HCT116 (cell line): ENCODE measurements at regions not wholly inside any gene's neighbourhood (a gene's known extent, or its start where the extent isn't known, plus 50 kb on each side); places are given as distances from the start of the nearest gene placed in this dataset.

Experiments used
- ATAC-seq: fragments of 200-7000 bp; cut with Tn5 transposase; 2 replicates; pipeline ENCODE4 v1.9.1; 2020; ENCODE audit warnings: mild to moderate bottlenecking, moderate library complexity
- BruUV-seq: library from RNA; stranded (reverse); fragments of 400-500 nt; replicated peaks from 2 replicates; lab custom pipeline; 2021; lab: Mats Ljungman, UMichigan
- CTCF ChIA-PET: fragments of 300-600 bp; sonication (Branson Sonifier 250); formaldehyde crosslinking; loops from one replicate; lab custom pipeline; 2021; ENCODE audit warnings: antibody characterized with exemption; lab: Charles Lee
- POLR2A ChIA-PET: fragments of 300-600, 350-600 bp; sonication (Branson Sonifier 250); formaldehyde crosslinking; loops from one replicate; lab custom pipeline; 2021; ENCODE audit warnings: antibody characterized with exemption; lab: Charles Lee
- RAD21 ChIA-PET, 2 experiments: fragments of 300-600 bp; sonication (Branson Sonifier 250); formaldehyde crosslinking; loops; one replicate each; lab custom pipeline; 2023; ENCODE audit warnings: low total read pairs in 2 of 2; ENCODE audit not compliant: uncharacterized antibody in 2 of 2, unreplicated experiment in 2 of 2, low non-redundant PET in 1 of 2; lab: Charles Lee
- DNase-seq: peaks from one replicate; pipeline ENCODE4 v3.0.0-alpha.2; 2010; ENCODE audit warnings: low read depth, low spot score
- H2AFZ ChIP-seq: fragments of 200-600 bp; shearing (Covaris generic), sonication (generic); 2 replicates; pipeline ENCODE4 v1.6.1; 2017; ENCODE audit warnings: low read depth, mixed run types, mixed read lengths, antibody characterized with exemption, low read length; ENCODE audit not compliant: poor library complexity, severe bottlenecking
- H3K27ac ChIP-seq: 2 replicates; pipeline ENCODE4 v1.5.1; 2012; ENCODE audit warnings: low read depth, low read length
- H3K27me3 ChIP-seq: fragments of 200-600 bp; sonication (generic); 2 replicates; pipeline ENCODE4 v1.6.1; 2016; ENCODE audit warnings: mixed run types, low read length, mixed read lengths; ENCODE audit not compliant: insufficient read depth
- H3K36me3 ChIP-seq, 2 experiments: fragments of 200-500 bp in 1 of 2; fragments of 200-600 bp in 1 of 2; sonication (Bioruptor generic) in 1 of 2; sonication (generic) in 1 of 2; 2 replicates each; pipeline versions ENCODE4 v1.5.1 to v1.6.1; 2014 to 2016; ENCODE audit warnings: low read length in 2 of 2, inconsistent platforms in 1 of 2, mixed read lengths in 1 of 2, mixed run types in 1 of 2; ENCODE audit not compliant: insufficient read depth in 2 of 2, control insufficient read depth in 1 of 2
- H3K4me1 ChIP-seq, 2 experiments: fragments of 200-600 bp in 1 of 2; sonication (generic) in 1 of 2; 2 replicates each; pipeline versions ENCODE4 v1.5.1 to v1.6.1; 2012 to 2017; ENCODE audit warnings: low read length in 2 of 2, inconsistent platforms in 1 of 2, mild to moderate bottlenecking in 1 of 2, mixed read lengths in 1 of 2, mixed run types in 1 of 2, moderate library complexity in 1 of 2; ENCODE audit not compliant: insufficient read depth in 2 of 2, control insufficient read depth in 1 of 2
- H3K4me2 ChIP-seq: fragments of 200-600 bp; sonication (generic); 2 replicates; pipeline ENCODE4 v1.6.1; 2017; ENCODE audit warnings: mixed run types, low read length, mixed read lengths
- H3K4me3 ChIP-seq, 2 experiments: fragments of 200-600 bp in 1 of 2; sonication (generic) in 1 of 2; replicated peaks in 1 of 2; 2 replicates each; pipeline ENCODE4 v1.5.1; 2011 to 2016; ENCODE audit warnings: low read length in 2 of 2, control low read depth in 1 of 2, low read depth in 1 of 2, mild to moderate bottlenecking in 1 of 2, mixed read lengths in 1 of 2, mixed run types in 1 of 2
- H3K79me2 ChIP-seq: fragments of 200-600 bp; sonication (generic); 2 replicates; pipeline ENCODE4 v1.6.1; 2017; ENCODE audit warnings: mild to moderate bottlenecking, mixed run types, low read length, moderate library complexity, mixed read lengths; ENCODE audit not compliant: insufficient read depth
- H3K9ac ChIP-seq: fragments of 200-600 bp; sonication (generic); 2 replicates; pipeline ENCODE4 v1.6.1; 2016; ENCODE audit warnings: low read length, mixed read lengths
- H3K9me2 ChIP-seq: fragments of 200-600 bp; sonication (generic), shearing (Covaris generic); 2 replicates; pipeline ENCODE4 v1.6.1; 2017; ENCODE audit warnings: mixed run types, mild to moderate bottlenecking, moderate library complexity; ENCODE audit not compliant: insufficient read depth
- H3K9me3 ChIP-seq, 2 experiments: fragments of 200-500 bp in 1 of 2; fragments of 200-600 bp in 1 of 2; sonication (Bioruptor generic) in 1 of 2; sonication (generic) in 1 of 2; 2 replicates each; pipeline ENCODE4 v1.6.1; 2014 to 2017; ENCODE audit warnings: low read length in 2 of 2, mixed read lengths in 2 of 2, inconsistent platforms in 1 of 2, low read depth in 1 of 2, mild to moderate bottlenecking in 1 of 2, mixed run types in 1 of 2, moderate library complexity in 1 of 2; ENCODE audit not compliant: control insufficient read depth in 1 of 2, insufficient read depth in 1 of 2
- H4K20me1 ChIP-seq: fragments of 200-600 bp; sonication (generic), shearing (Covaris generic); 2 replicates; pipeline ENCODE4 v1.6.1; 2017; ENCODE audit warnings: mixed run types, mild to moderate bottlenecking, moderate library complexity; ENCODE audit not compliant: insufficient read depth
- ATF3 ChIP-seq: IDR thresholded peaks from 2 replicates; pipeline ENCODE4 v1.6.1; 2012
- CBX3 ChIP-seq: IDR thresholded peaks from 2 replicates; pipeline ENCODE4 v1.6.1; 2012; ENCODE audit warnings: low read depth
- CEBPB ChIP-seq: IDR thresholded peaks from 2 replicates; pipeline ENCODE4 v1.6.1; 2012; ENCODE audit warnings: low read depth
- CTCF ChIP-seq, 3 experiments: fragments of 200-600 bp in 1 of 3; sonication (generic) in 1 of 3; IDR thresholded peaks in 2 of 3; conservative IDR thresholded peaks in 1 of 3; 2 replicates each; pipeline ENCODE4 v1.5.1; 2012 to 2017; ENCODE audit warnings: low read depth in 2 of 3, low read length in 2 of 3, antibody characterized with exemption in 1 of 3, borderline replicate concordance in 1 of 3, control low read depth in 1 of 3, mild to moderate bottlenecking in 1 of 3, mixed read lengths in 1 of 3, mixed run types in 1 of 3, moderate library complexity in 1 of 3; ENCODE audit not compliant: insufficient read depth in 1 of 3
- EGR1 ChIP-seq: IDR thresholded peaks from 2 replicates; pipeline ENCODE4 v1.6.1; 2012; ENCODE audit warnings: low read depth
- ELF1 ChIP-seq: IDR thresholded peaks from 2 replicates; pipeline ENCODE4 v1.6.1; 2012; ENCODE audit warnings: low read depth, borderline replicate concordance
- EZH2phosphoT487 ChIP-seq: fragments of 200-600 bp; IDR thresholded peaks from 2 replicates; pipeline ENCODE4 v1.6.1; 2018; ENCODE audit warnings: antibody characterized with exemption, borderline replicate concordance
- JUND ChIP-seq: IDR thresholded peaks from 2 replicates; pipeline ENCODE4 v1.6.1; 2012
- MAX ChIP-seq: IDR thresholded peaks from 2 replicates; pipeline ENCODE4 v1.6.1; 2012
- POLR2A ChIP-seq: IDR thresholded peaks from 2 replicates; pipeline ENCODE4 v1.7.0; 2011; ENCODE audit warnings: borderline replicate concordance; ENCODE audit not compliant: insufficient read depth, insufficient read length; ENCODE audit errors: extremely low read depth
- POLR2AphosphoS5 ChIP-seq: IDR thresholded peaks from 2 replicates; pipeline ENCODE4 v1.6.1; 2011; ENCODE audit warnings: mild to moderate bottlenecking, low read depth, low read length, moderate library complexity
- REST ChIP-seq: IDR thresholded peaks from 2 replicates; pipeline ENCODE4 v1.6.1; 2012; ENCODE audit warnings: low read depth
- SIN3A ChIP-seq: IDR thresholded peaks from 2 replicates; pipeline ENCODE4 v1.6.1; 2012; ENCODE audit warnings: low read depth
- SP1 ChIP-seq: IDR thresholded peaks from 2 replicates; pipeline ENCODE4 v1.6.1; 2012; ENCODE audit warnings: low read depth
- SRF ChIP-seq: IDR thresholded peaks from 2 replicates; pipeline ENCODE4 v1.6.1; 2012; ENCODE audit warnings: low read depth
- TCF7L2 ChIP-seq: IDR thresholded peaks from 2 replicates; pipeline ENCODE4 v1.7.0; 2011; ENCODE audit warnings: borderline replicate concordance, inconsistent platforms; ENCODE audit not compliant: insufficient read depth, insufficient read length; ENCODE audit errors: extremely low read depth
- YY1 ChIP-seq: IDR thresholded peaks from 2 replicates; pipeline ENCODE4 v1.6.1; 2011; ENCODE audit warnings: low read length, low read depth, moderate library complexity, mild to moderate bottlenecking; ENCODE audit not compliant: insufficient replicate concordance; ENCODE audit errors: extremely low read depth
- ZBTB33 ChIP-seq: IDR thresholded peaks from 2 replicates; pipeline ENCODE4 v1.6.1; 2011; ENCODE audit warnings: mild to moderate bottlenecking, low read length, moderate library complexity; ENCODE audit not compliant: insufficient replicate concordance; ENCODE audit errors: extremely low read depth
- ZFX ChIP-seq: fragments of 450-650 bp; IDR thresholded peaks from 2 replicates; pipeline ENCODE4 v1.6.1; 2017
- intact Hi-C: fragments of 100-400 bp; cut with micrococcal nuclease; formaldehyde crosslinking; loops from 2 replicates; pipeline ENCODE4 v1.10.0; 2022

- no peak overlapping the region for H3K4me2 ChIP-seq
- H2AFZ ChIP-seq, result no peak overlapping the region
- no peak for TF ChIP-seq CBX3
- no peak for TF ChIP-seq ZFX
- TF ChIP-seq EGR1, result no peak
- no peak for TF ChIP-seq YY1
- no peak for TF ChIP-seq CEBPB
- TF ChIP-seq ELF1, result no peak
- TF ChIP-seq SIN3A, result no peak
- TF ChIP-seq REST, result no peak
- TF ChIP-seq CTCF (IDR thresholded peaks at IDR 0.05 in 2 of 3, conservative IDR thresholded peaks at IDR 0.05 in 1 of 3; ENCODE audit: borderline replicate concordance in 1 of 3, insufficient read depth in 1 of 3, low read depth in 2 of 3, low read length in 2 of 3), result no peak
- TF ChIP-seq ZBTB33, result no peak
- TF ChIP-seq SRF, result no peak
- no peak for TF ChIP-seq POLR2A
- no peak for TF ChIP-seq MAX
- TF ChIP-seq JUND, result no peak
- no peak for TF ChIP-seq EZH2phosphoT487
- no peak for TF ChIP-seq TCF7L2
- no peak for TF ChIP-seq SP1
- no peak for TF ChIP-seq POLR2AphosphoS5
- no peak for TF ChIP-seq ATF3
- no peak for DNase-seq
- intact Hi-C loops, result no loop called here
- BruUV-seq, result no TSS peak
- no peak overlapping the region for H3K9ac ChIP-seq
- no peaks in the 10 kb centered on the region for H3K4me1 ChIP-seq
- H3K79me2 ChIP-seq, result no peaks in the 10 kb centered on the region
- no peaks in the 10 kb centered on the region for H3K9me2 ChIP-seq
- H3K27ac ChIP-seq, result no peak overlapping the region
- no peaks in the 10 kb centered on the region for H4K20me1 ChIP-seq
- H3K4me3 ChIP-seq, result no peak overlapping the region
- no peaks in the 10 kb centered on the region for H3K9me3 ChIP-seq
- no peak for ATAC-seq
- ChIA-PET CTCF (no interaction called here), RAD21 (no interaction called here), POLR2A (no interaction called here)
- peaks cover 44% of the 10 kb centered on the region for H3K27me3 ChIP-seq
- no peaks in the 10 kb centered on the region for H3K36me3 ChIP-seq
Observed at GRCh38 chr2:176891105-176891504, 321.5 kb upstream of the HNRNPA3 start.
